DOHH2 (cell line): ENCODE measurements at regions not wholly inside any gene's neighbourhood (a gene's known extent, or its start where the extent isn't known, plus 50 kb on each side); places are given as distances from the start of the nearest gene placed in this dataset.

Source experiments
- EZH2phosphoT487 ChIP-seq: fragments of 200-600 bp; sonication (generic); IDR thresholded peaks from 2 replicates; pipeline ENCODE4 v1.6.1; 2017; ENCODE audit warnings: borderline replicate concordance, mild to moderate bottlenecking, antibody characterized with exemption, low read length, moderate library complexity, mixed read lengths
- TF ChIP-seq, protein P1 (sequence below): fragments of 200-600 bp; sonication (generic); IDR thresholded peaks from one replicate; pipeline ENCODE4 v1.5.1; 2014; ENCODE audit warnings: antibody characterized with exemption, mild to moderate bottlenecking, low read depth, low read length; ENCODE audit not compliant: poor library complexity, severe bottlenecking

DNA sequence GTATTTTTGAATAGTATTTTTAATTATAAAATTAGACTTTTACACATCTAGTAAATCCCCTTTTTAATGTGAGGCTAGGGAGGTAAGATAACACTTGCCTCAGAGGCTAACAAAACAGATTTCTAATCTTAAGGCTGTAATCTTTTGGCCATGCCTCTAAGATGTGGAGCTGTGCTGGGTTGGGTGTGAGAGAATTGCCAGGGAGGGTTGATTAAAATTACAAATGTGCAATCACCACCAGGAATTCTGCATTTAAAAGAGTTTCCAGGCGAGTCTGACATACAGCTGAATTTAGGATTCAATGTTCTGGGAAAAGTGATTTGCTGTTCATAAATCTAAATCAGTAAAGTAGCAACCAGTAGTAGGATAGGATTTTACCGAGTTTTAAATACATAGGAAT lies 73.3 kb downstream of the NUDT12 start:
- TF ChIP-seq, protein P1, sequence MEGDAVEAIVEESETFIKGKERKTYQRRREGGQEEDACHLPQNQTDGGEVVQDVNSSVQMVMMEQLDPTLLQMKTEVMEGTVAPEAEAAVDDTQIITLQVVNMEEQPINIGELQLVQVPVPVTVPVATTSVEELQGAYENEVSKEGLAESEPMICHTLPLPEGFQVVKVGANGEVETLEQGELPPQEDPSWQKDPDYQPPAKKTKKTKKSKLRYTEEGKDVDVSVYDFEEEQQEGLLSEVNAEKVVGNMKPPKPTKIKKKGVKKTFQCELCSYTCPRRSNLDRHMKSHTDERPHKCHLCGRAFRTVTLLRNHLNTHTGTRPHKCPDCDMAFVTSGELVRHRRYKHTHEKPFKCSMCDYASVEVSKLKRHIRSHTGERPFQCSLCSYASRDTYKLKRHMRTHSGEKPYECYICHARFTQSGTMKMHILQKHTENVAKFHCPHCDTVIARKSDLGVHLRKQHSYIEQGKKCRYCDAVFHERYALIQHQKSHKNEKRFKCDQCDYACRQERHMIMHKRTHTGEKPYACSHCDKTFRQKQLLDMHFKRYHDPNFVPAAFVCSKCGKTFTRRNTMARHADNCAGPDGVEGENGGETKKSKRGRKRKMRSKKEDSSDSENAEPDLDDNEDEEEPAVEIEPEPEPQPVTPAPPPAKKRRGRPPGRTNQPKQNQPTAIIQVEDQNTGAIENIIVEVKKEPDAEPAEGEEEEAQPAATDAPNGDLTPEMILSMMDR: no peak
- no peak for TF ChIP-seq EZH2phosphoT487
